SK-N-MC (cell line): ENCODE measurements at regions not wholly inside any gene's neighbourhood (a gene's known extent, or its start where the extent isn't known, plus 50 kb on each side); places are given as distances from the start of the nearest gene placed in this dataset.

ENCODE experiments used
- EZH2 ChIP-seq: fragments of 200-600 bp; sonication (generic); IDR thresholded peaks from one replicate; pipeline ENCODE4 v1.6.1; 2017; ENCODE audit warnings: antibody characterized with exemption
- FOXP2 ChIP-seq: optimal IDR thresholded peaks from 2 replicates; pipeline ENCODE3; 2011; ENCODE audit warnings: mild to moderate bottlenecking, moderate library complexity; ENCODE audit not compliant: insufficient read depth; ENCODE audit errors: extremely low read length, control extremely low read depth
- POLR2AphosphoS5 ChIP-seq: IDR thresholded peaks from 2 replicates; pipeline ENCODE4 v1.6.1; 2012; ENCODE audit warnings: mild to moderate bottlenecking, low read depth, low read length, borderline replicate concordance

- TF ChIP-seq FOXP2 = no peak
- TF ChIP-seq EZH2 = no peak
- no peak for TF ChIP-seq POLR2AphosphoS5
These were observed 197.7 kb downstream of the USP12 start for GRCh38 chr13:26973946-26974345.
